OCI-LY7 (cell line): ENCODE measurements at regions not wholly inside any gene's neighbourhood (a gene's known extent, or its start where the extent isn't known, plus 50 kb on each side); places are given as distances from the start of the nearest gene placed in this dataset.

Experiments used
- CTCF ChIP-seq: fragments of 200-600 bp; sonication (generic); conservative IDR thresholded peaks from 2 replicates; pipeline ENCODE4 v1.5.1; 2014; ENCODE audit warnings: mild to moderate bottlenecking, antibody characterized with exemption, low read length, moderate library complexity, mixed read lengths
- EZH2phosphoT487 ChIP-seq: fragments of 200-600 bp; sonication (generic); IDR thresholded peaks from 2 replicates; pipeline ENCODE4 v1.6.1; 2018; ENCODE audit warnings: low read depth, borderline replicate concordance, mild to moderate bottlenecking, mixed run types, antibody characterized with exemption, low read length, moderate library complexity, mixed read lengths

GRCh38 chr2:5798084-5798483, 105.9 kb downstream of the SOX11 start:
- no peak for TF ChIP-seq CTCF
- no peak for TF ChIP-seq EZH2phosphoT487
